Endodermal cell (in vitro differentiated cells): ENCODE measurements at regions not wholly inside any gene's neighbourhood (a gene's known extent, or its start where the extent isn't known, plus 50 kb on each side); places are given as distances from the start of the nearest gene placed in this dataset.

Experiments used
- DNase-seq: peaks from one replicate; pipeline ENCODE4 v3.0.0-alpha.2; 2017
- H3K27ac ChIP-seq: 2 replicates; pipeline ENCODE4 v1.5.1; 2013; ENCODE audit warnings: mild to moderate bottlenecking, low read depth, low read length, moderate library complexity
- H3K27me3 ChIP-seq: 2 replicates; pipeline ENCODE4 v1.6.1; 2013; ENCODE audit warnings: mild to moderate bottlenecking, low read length, moderate library complexity; ENCODE audit not compliant: insufficient read depth, control insufficient read depth, poor library complexity, severe bottlenecking
- H3K36me3 ChIP-seq: 2 replicates; pipeline ENCODE4 v1.7.0; 2013; ENCODE audit warnings: mild to moderate bottlenecking, low read length, moderate library complexity; ENCODE audit not compliant: control insufficient read depth, insufficient read depth
- H3K4me1 ChIP-seq: one replicate; pipeline ENCODE4 v1.7.0; 2013; ENCODE audit warnings: low read length; ENCODE audit not compliant: control insufficient read depth, insufficient read depth
- H3K4me3 ChIP-seq: 2 replicates; pipeline ENCODE4 v1.5.1; 2013; ENCODE audit warnings: mild to moderate bottlenecking, low read length, moderate library complexity
- H3K9ac ChIP-seq: 2 replicates; pipeline ENCODE4 v1.6.1; 2013; ENCODE audit warnings: mild to moderate bottlenecking, low read length, moderate library complexity; ENCODE audit not compliant: poor library complexity, severe bottlenecking; ENCODE audit errors: extremely low read depth
- H3K9me3 ChIP-seq: 2 replicates; pipeline ENCODE4 v1.6.1; 2013; ENCODE audit warnings: mild to moderate bottlenecking, low read length, moderate library complexity; ENCODE audit not compliant: control insufficient read depth
- H3K27ac Mint-ChIP-seq: 2 replicates; pipeline ENCODE4 v1.8.0; 2020; ENCODE audit warnings: mixed read lengths
- H3K27me3 Mint-ChIP-seq: 2 replicates; pipeline ENCODE4 v1.8.0; 2021; ENCODE audit warnings: mild to moderate bottlenecking, mixed read lengths; ENCODE audit not compliant: insufficient read depth
- H3K36me3 Mint-ChIP-seq: 2 replicates; pipeline ENCODE4 v1.8.0; 2020; ENCODE audit warnings: low read depth, mixed read lengths
- H3K4me1 Mint-ChIP-seq: 2 replicates; pipeline ENCODE4 v1.8.0; 2020; ENCODE audit warnings: mixed read lengths
- H3K4me3 Mint-ChIP-seq: 2 replicates; pipeline ENCODE4 v1.8.0; 2020; ENCODE audit warnings: mild to moderate bottlenecking, moderate library complexity, mixed read lengths
- H3K9me3 Mint-ChIP-seq: 2 replicates; pipeline ENCODE4 v1.8.0; 2020; ENCODE audit warnings: mild to moderate bottlenecking, mixed read lengths
- WGBS, 2 experiments: methylation state at CpG; one replicate each; pipeline versions ENCODE4 v1.1.5 to v1.1.7; 2013; ENCODE audit warnings: missing lambda C conversion rate in 2 of 2, mixed read lengths in 1 of 2; ENCODE audit not compliant: insufficient coverage in 1 of 2, insufficient read length in 1 of 2; 5-methylcytosine and 5-hydroxymethylcytosine counted together
- TF ChIP-seq, protein P1 (sequence below): fragments of 200-600 bp; sonication (generic); conservative IDR thresholded peaks from 2 replicates; pipeline ENCODE4 v1.5.0; 2021; ENCODE audit warnings: antibody characterized with exemption, mild to moderate bottlenecking

DNA sequence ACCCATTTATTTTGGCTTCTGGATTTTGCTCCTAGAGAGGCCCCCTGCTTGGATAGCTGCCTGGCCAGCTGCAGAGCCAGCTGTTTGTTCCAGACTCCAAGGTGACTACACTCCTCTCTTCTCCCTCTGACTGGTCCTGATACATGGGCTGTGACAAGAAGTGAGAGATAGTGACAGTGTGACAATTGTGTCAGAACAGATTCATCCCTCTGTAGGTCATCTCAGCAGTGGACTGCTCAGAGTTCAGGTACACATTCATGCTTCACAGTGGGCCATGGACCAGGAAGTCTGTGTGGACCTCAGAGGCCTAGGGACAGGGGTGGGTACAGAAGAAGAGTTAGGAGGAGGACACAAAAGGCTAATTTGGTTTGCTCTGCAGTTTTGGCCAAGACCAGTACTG, 188.2 kb upstream of the MKLN1 start:
- Mint-ChIP-seq H3K4me1 (no peaks in the 10 kb centered on the region), H3K9me3 (peaks cover 11% of the 10 kb centered on the region), H3K27me3 (no peaks in the 10 kb centered on the region), H3K27ac (no peak overlapping the region), H3K4me3 (no peak overlapping the region), H3K36me3 (no peaks in the 10 kb centered on the region)
- H3K27ac ChIP-seq, result no peak overlapping the region
- no peak overlapping the region for H3K4me3 ChIP-seq
- no peaks in the 10 kb centered on the region for H3K4me1 ChIP-seq
- no peak for DNase-seq
- no peaks in the 10 kb centered on the region for H3K27me3 ChIP-seq
- no peak overlapping the region for H3K9ac ChIP-seq
- TF ChIP-seq, protein P1, sequence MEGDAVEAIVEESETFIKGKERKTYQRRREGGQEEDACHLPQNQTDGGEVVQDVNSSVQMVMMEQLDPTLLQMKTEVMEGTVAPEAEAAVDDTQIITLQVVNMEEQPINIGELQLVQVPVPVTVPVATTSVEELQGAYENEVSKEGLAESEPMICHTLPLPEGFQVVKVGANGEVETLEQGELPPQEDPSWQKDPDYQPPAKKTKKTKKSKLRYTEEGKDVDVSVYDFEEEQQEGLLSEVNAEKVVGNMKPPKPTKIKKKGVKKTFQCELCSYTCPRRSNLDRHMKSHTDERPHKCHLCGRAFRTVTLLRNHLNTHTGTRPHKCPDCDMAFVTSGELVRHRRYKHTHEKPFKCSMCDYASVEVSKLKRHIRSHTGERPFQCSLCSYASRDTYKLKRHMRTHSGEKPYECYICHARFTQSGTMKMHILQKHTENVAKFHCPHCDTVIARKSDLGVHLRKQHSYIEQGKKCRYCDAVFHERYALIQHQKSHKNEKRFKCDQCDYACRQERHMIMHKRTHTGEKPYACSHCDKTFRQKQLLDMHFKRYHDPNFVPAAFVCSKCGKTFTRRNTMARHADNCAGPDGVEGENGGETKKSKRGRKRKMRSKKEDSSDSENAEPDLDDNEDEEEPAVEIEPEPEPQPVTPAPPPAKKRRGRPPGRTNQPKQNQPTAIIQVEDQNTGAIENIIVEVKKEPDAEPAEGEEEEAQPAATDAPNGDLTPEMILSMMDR, result no peak
- H3K36me3 ChIP-seq, result no peaks in the 10 kb centered on the region
- no peaks in the 10 kb centered on the region for H3K9me3 ChIP-seq

DNA sequence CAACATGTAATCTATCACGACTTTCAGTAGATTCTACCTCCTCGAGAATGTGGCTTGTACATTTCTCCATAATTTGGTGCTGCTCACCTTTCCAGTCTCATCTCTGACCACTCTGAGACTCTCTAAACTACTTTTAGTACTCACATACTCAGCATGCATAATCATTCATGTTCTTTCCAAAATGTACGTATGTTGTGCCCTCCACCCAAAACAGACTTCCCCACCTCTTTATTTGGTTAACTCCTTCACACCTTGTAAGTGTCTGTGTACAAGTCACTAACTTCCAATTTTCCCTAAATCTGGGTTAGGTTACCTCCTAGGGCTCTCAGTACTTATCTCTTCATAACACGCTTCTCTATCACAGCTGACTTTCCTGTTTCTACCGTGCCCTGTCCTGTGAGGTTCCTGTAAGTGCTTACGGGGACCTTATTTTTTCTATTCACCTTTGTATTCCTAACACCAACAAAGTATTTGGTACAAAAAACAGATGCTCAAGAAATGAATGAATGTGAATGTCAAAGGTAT, 186.2 kb upstream of the MKLN1 start:
- H3K9ac ChIP-seq, result no peak overlapping the region
- WGBS, 2 experiments, result 96 to 98% methylated on average over 5 to 6 of the region's 6 CpGs
- H3K27me3 Mint-ChIP-seq, result no peaks in the 10 kb centered on the region
- no peaks in the 10 kb centered on the region for H3K4me1 ChIP-seq
- H3K4me3 Mint-ChIP-seq, result no peak overlapping the region
- no peak overlapping the region for H3K27ac ChIP-seq
- H3K36me3 ChIP-seq, result no peaks in the 10 kb centered on the region
- no peak overlapping the region for H3K27ac Mint-ChIP-seq
- no peaks in the 10 kb centered on the region for H3K9me3 ChIP-seq
- no peaks in the 10 kb centered on the region for H3K27me3 ChIP-seq
- peaks cover 11% of the 10 kb centered on the region for H3K9me3 Mint-ChIP-seq
- DNase-seq, result no peak
- TF ChIP-seq, protein P1, result no peak
- H3K4me3 ChIP-seq, result no peak overlapping the region
- H3K36me3 Mint-ChIP-seq, result no peaks in the 10 kb centered on the region
- peaks cover 2% of the 10 kb centered on the region for H3K4me1 Mint-ChIP-seq

DNA sequence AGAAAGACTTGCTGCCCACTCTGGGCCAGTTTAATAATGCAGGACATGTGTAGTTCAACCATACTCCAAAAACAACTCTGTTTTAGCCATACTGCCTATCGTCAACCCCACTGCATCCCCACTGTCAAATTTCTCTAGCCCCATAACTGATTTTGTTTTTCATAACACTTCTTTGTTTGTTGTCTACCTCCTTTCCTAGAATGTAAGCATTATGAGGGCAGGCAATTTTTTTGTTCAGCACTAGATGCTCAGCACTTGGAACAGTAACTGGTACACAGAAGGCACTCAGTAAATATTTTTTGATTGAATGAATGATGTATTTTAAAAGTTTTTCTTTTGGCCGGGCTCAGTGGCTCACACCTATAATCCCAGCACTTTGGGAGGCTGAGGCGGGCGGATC, 183.8 kb upstream of the MKLN1 start:
- 96% methylated on average over 4 of the region's 4 CpGs; no CpG with 5 or more reads in 1 of the 2 experiments for WGBS, 2 experiments
- H3K4me3 Mint-ChIP-seq, result no peak overlapping the region
- no peaks in the 10 kb centered on the region for H3K36me3 Mint-ChIP-seq
- H3K27ac ChIP-seq, result no peak overlapping the region
- no peak overlapping the region for H3K9ac ChIP-seq
- TF ChIP-seq, protein P1, result no peak
- DNase-seq, result no peak
- no peaks in the 10 kb centered on the region for H3K36me3 ChIP-seq
- H3K4me3 ChIP-seq, result no peak overlapping the region
- no peaks in the 10 kb centered on the region for H3K27me3 ChIP-seq
- H3K4me1 ChIP-seq, result no peaks in the 10 kb centered on the region
- no peak overlapping the region for H3K27ac Mint-ChIP-seq
- peaks cover 2% of the 10 kb centered on the region for H3K4me1 Mint-ChIP-seq
- H3K9me3 ChIP-seq, result no peaks in the 10 kb centered on the region
- peaks cover 11% of the 10 kb centered on the region for H3K9me3 Mint-ChIP-seq
- no peaks in the 10 kb centered on the region for H3K27me3 Mint-ChIP-seq
